NB4 (cell line): ENCODE measurements at regions not wholly inside any gene's neighbourhood (a gene's known extent, or its start where the extent isn't known, plus 50 kb on each side); places are given as distances from the start of the nearest gene placed in this dataset.

Experiments
- CTCF ChIP-seq: IDR thresholded peaks from one replicate; pipeline ENCODE4 v1.5.1; 2012; ENCODE audit warnings: low read depth, low read length
- MYC ChIP-seq: IDR thresholded peaks from 2 replicates; pipeline ENCODE4 v1.6.1; 2011; ENCODE audit warnings: low read depth, low read length
- POLR2A ChIP-seq: IDR thresholded peaks from 2 replicates; pipeline ENCODE4 v1.6.1; 2011; ENCODE audit warnings: mild to moderate bottlenecking; ENCODE audit not compliant: insufficient read length; ENCODE audit errors: extremely low read depth

- TF ChIP-seq POLR2A (no peak), CTCF (no peak), MYC (no peak)
These were observed 86.2 kb upstream of the CMKLR1 start for GRCh38 chr12:108425238-108425795.
